ENCODE measurements at regions not wholly inside any gene's neighbourhood (a gene's known extent, or its start where the extent isn't known, plus 50 kb on each side); places are given as distances from the start of the nearest gene placed in this dataset.

- no peak for TF ChIP-seq ARNTL (CRISPR knock-in tag; IDR thresholded peaks at IDR 0.05; ENCODE audit: borderline replicate concordance, low read depth)
- TF ChIP-seq PPARA (CRISPR knock-in tag; IDR thresholded peaks at IDR 0.05; ENCODE audit: borderline replicate concordance) = no peak
- no peak for TF ChIP-seq ZFP3 (CRISPR knock-in tag; IDR thresholded peaks at IDR 0.05)
- TF ChIP-seq CSDC2 (CRISPR knock-in tag; IDR thresholded peaks at IDR 0.05) = no peak
- no peak for TF ChIP-seq RARB (CRISPR knock-in tag; IDR thresholded peaks at IDR 0.05)
- no peak for TF ChIP-seq PATZ1 (CRISPR knock-in tag; IDR thresholded peaks at IDR 0.05; ENCODE audit: borderline replicate concordance)
- no peak for TF ChIP-seq GLIS3 (CRISPR knock-in tag; IDR thresholded peaks at IDR 0.05)
- no peak for TF ChIP-seq CSRNP3 (CRISPR knock-in tag; IDR thresholded peaks at IDR 0.05)
- TF ChIP-seq POU6F1 (CRISPR knock-in tag; IDR thresholded peaks at IDR 0.05; ENCODE audit: borderline replicate concordance, low read depth) = no peak
- TF ChIP-seq TOX (CRISPR knock-in tag; IDR thresholded peaks at IDR 0.05; ENCODE audit: borderline replicate concordance) = no peak
- TF ChIP-seq ZNF8 (CRISPR knock-in tag; IDR thresholded peaks at IDR 0.05) = no peak
- no peak for TF ChIP-seq ZFP30 (CRISPR knock-in tag; IDR thresholded peaks at IDR 0.05)
Observed at GRCh38 chr9:126066131-126066530, 260.5 kb upstream of the MVB12B start.
